Daoy (cell line): ENCODE measurements at regions not wholly inside any gene's neighbourhood (a gene's known extent, or its start where the extent isn't known, plus 50 kb on each side); places are given as distances from the start of the nearest gene placed in this dataset.

Experiments
- DNase-seq: peaks from one replicate; pipeline ENCODE4 v3.0.0-alpha.2; 2015; ENCODE audit warnings: low read depth

- no peak for DNase-seq
Measured at GRCh38 chr4:121526509-121526908, 145.7 kb upstream of the QRFPR start.

- DNase-seq = no peak
Measured at GRCh38 chr4:121519236-121519838, 138.5 kb upstream of the QRFPR start.

- DNase-seq = no peak
Measured at GRCh38 chr4:121517241-121517640, 136.4 kb upstream of the QRFPR start.

- peak; percentile 3 for DNase-seq
Measured at GRCh38 chr4:121514443-121514842, 133.6 kb upstream of the QRFPR start.

GRCh38 chr4:121510341-121510874 is 129.6 kb upstream of the QRFPR start:
- DNase-seq = peak; percentile 4

- no peak for DNase-seq
Measured at GRCh38 chr4:121485190-121485804, 104.5 kb upstream of the QRFPR start.

- peak; percentile 7 for DNase-seq
Measured at GRCh38 chr4:121484633-121485032, 103.8 kb upstream of the QRFPR start.

GRCh38 chr4:121479808-121480207 is 99.0 kb upstream of the QRFPR start:
- DNase-seq = peak; percentile 8

- DNase-seq = no peak
Measured at GRCh38 chr4:121477480-121477879, 96.7 kb upstream of the QRFPR start.

- no peak for DNase-seq
Measured at GRCh38 chr4:121477079-121477478, 96.3 kb upstream of the QRFPR start.

- no peak for DNase-seq
Measured at GRCh38 chr4:121472937-121473721, 92.3 kb upstream of the QRFPR start.

- no peak for DNase-seq
Measured at GRCh38 chr4:121464854-121465253, 84.0 kb upstream of the QRFPR start.

GRCh38 chr4:121462660-121463261 is 81.9 kb upstream of the QRFPR start:
- peak; percentile 31 for DNase-seq

- DNase-seq = no peak
Measured at GRCh38 chr4:121459026-121459425, 78.2 kb upstream of the QRFPR start.

GRCh38 chr4:121457278-121457875 is 76.6 kb upstream of the QRFPR start:
- no peak for DNase-seq

- no peak for DNase-seq
Measured at GRCh38 chr4:121455285-121455684, 74.5 kb upstream of the QRFPR start.

GRCh38 chr4:121454251-121454979 is 73.6 kb upstream of the QRFPR start:
- DNase-seq = no peak

- DNase-seq = no peak
Measured at GRCh38 chr4:121451310-121451709, 70.5 kb upstream of the QRFPR start.

- no peak for DNase-seq
Measured at GRCh38 chr4:121449416-121449815, 68.6 kb upstream of the QRFPR start.

GRCh38 chr4:121448231-121448630 is 67.4 kb upstream of the QRFPR start:
- no peak for DNase-seq

GRCh38 chr4:121439669-121440068 is 58.9 kb upstream of the QRFPR start:
- DNase-seq = no peak
